ENCODE measurements at regions not wholly inside any gene's neighbourhood (a gene's known extent, or its start where the extent isn't known, plus 50 kb on each side); places are given as distances from the start of the nearest gene placed in this dataset.

GRCh38 chr1:101081496-101082488 lies 56.2 kb upstream of the DPH5 start:
- Histone ChIP-seq H3K4me3 (ENCODE audit: low read depth, low read length) (no peak overlapping the region), H3K9ac (ENCODE audit: low read length) (no peak overlapping the region), H3K27ac (ENCODE audit: low read depth, low read length) (no peak overlapping the region), H3K36me3 (ENCODE audit: control insufficient read depth, insufficient read depth, low read length) (no peaks in the 10 kb centered on the region), H3K4me1 (ENCODE audit: control insufficient read depth, insufficient read depth, low read length) (no peaks in the 10 kb centered on the region), H3K9me3 (ENCODE audit: control insufficient read depth, insufficient read depth, low read depth, low read length) (no peaks in the 10 kb centered on the region), H3K27me3 (ENCODE audit: control insufficient read depth, insufficient read depth, low read length) (no peaks in the 10 kb centered on the region)

GRCh38 chr1:101080859-101081258 lies 55.3 kb upstream of the DPH5 start:
- H3K36me3 ChIP-seq (ENCODE audit: control insufficient read depth, insufficient read depth, low read length) = no peaks in the 10 kb centered on the region
- H3K4me1 ChIP-seq (ENCODE audit: control insufficient read depth, insufficient read depth, low read length) = no peaks in the 10 kb centered on the region
- H3K27ac ChIP-seq (ENCODE audit: low read depth, low read length) = no peak overlapping the region
- H3K27me3 ChIP-seq (ENCODE audit: control insufficient read depth, insufficient read depth, low read length) = no peaks in the 10 kb centered on the region
- H3K9ac ChIP-seq (ENCODE audit: low read length) = no peak overlapping the region
- H3K9me3 ChIP-seq (ENCODE audit: control insufficient read depth, insufficient read depth, low read depth, low read length) = no peaks in the 10 kb centered on the region
- no peak overlapping the region for H3K4me3 ChIP-seq (ENCODE audit: low read depth, low read length)

GRCh38 chr1:101079341-101079740 lies 53.8 kb upstream of the DPH5 start:
- Histone ChIP-seq H3K9ac (ENCODE audit: low read length) (no peak overlapping the region), H3K4me1 (ENCODE audit: control insufficient read depth, insufficient read depth, low read length) (no peaks in the 10 kb centered on the region), H3K27ac (ENCODE audit: low read depth, low read length) (no peak overlapping the region)

GRCh38 chr1:101077849-101078248 lies 52.3 kb upstream of the DPH5 start:
- no peak overlapping the region for H3K27ac ChIP-seq (ENCODE audit: low read depth, low read length)
- H3K27me3 ChIP-seq (ENCODE audit: control insufficient read depth, insufficient read depth, low read length) = no peaks in the 10 kb centered on the region
- H3K4me3 ChIP-seq (ENCODE audit: low read depth, low read length) = no peak overlapping the region
- H3K9me3 ChIP-seq (ENCODE audit: control insufficient read depth, insufficient read depth, low read depth, low read length) = no peaks in the 10 kb centered on the region
- no peaks in the 10 kb centered on the region for H3K36me3 ChIP-seq (ENCODE audit: control insufficient read depth, insufficient read depth, low read length)
- H3K4me1 ChIP-seq (ENCODE audit: control insufficient read depth, insufficient read depth, low read length) = no peaks in the 10 kb centered on the region
- no peak overlapping the region for H3K9ac ChIP-seq (ENCODE audit: low read length)

More at GRCh38 chr1:101079341-101079740, 53.8 kb upstream of the DPH5 start:
- Histone ChIP-seq H3K9me3 (ENCODE audit: control insufficient read depth, insufficient read depth, low read depth, low read length) (no peaks in the 10 kb centered on the region), H3K27me3 (ENCODE audit: control insufficient read depth, insufficient read depth, low read length) (no peaks in the 10 kb centered on the region), H3K36me3 (ENCODE audit: control insufficient read depth, insufficient read depth, low read length) (no peaks in the 10 kb centered on the region), H3K4me3 (ENCODE audit: low read depth, low read length) (no peak overlapping the region)

GRCh38 chr1:101075926-101076325 lies 50.3 kb upstream of the DPH5 start:
- no peak overlapping the region for H3K9ac ChIP-seq (ENCODE audit: low read length)
- no peaks in the 10 kb centered on the region for H3K9me3 ChIP-seq (ENCODE audit: control insufficient read depth, insufficient read depth, low read depth, low read length)
- no peaks in the 10 kb centered on the region for H3K27me3 ChIP-seq (ENCODE audit: control insufficient read depth, insufficient read depth, low read length)
- no peaks in the 10 kb centered on the region for H3K36me3 ChIP-seq (ENCODE audit: control insufficient read depth, insufficient read depth, low read length)
- no peak overlapping the region for H3K4me3 ChIP-seq (ENCODE audit: low read depth, low read length)
- no peak overlapping the region for H3K27ac ChIP-seq (ENCODE audit: low read depth, low read length)
- H3K4me1 ChIP-seq (ENCODE audit: control insufficient read depth, insufficient read depth, low read length) = no peaks in the 10 kb centered on the region
